Mesothelial cell of epicardium (in vitro differentiated cells): ENCODE measurements at regions not wholly inside any gene's neighbourhood (a gene's known extent, or its start where the extent isn't known, plus 50 kb on each side); places are given as distances from the start of the nearest gene placed in this dataset.

Experiments
- DNase-seq, 2 experiments: peaks; one replicate each; pipeline ENCODE4 v3.0.0; 2021; ENCODE audit warnings: low spot score in 2 of 2; ENCODE audit not compliant: unreplicated experiment in 2 of 2
- H3K27ac Mint-ChIP-seq: 2 replicates; pipeline ENCODE4 v1.8.0; 2021; ENCODE audit warnings: mixed read lengths
- H3K27me3 Mint-ChIP-seq: 2 replicates; pipeline ENCODE4 v1.8.0; 2021; ENCODE audit warnings: low read depth, mixed read lengths
- H3K36me3 Mint-ChIP-seq: 2 replicates; pipeline ENCODE4 v1.8.0; 2021; ENCODE audit warnings: mixed read lengths
- H3K4me1 Mint-ChIP-seq: 2 replicates; pipeline ENCODE4 v1.8.0; 2021; ENCODE audit warnings: mixed read lengths
- H3K4me3 Mint-ChIP-seq: 2 replicates; pipeline ENCODE4 v1.8.0; 2021; ENCODE audit warnings: mild to moderate bottlenecking, moderate library complexity, mixed read lengths
- H3K9me3 Mint-ChIP-seq: 2 replicates; pipeline ENCODE4 v1.8.0; 2021; ENCODE audit warnings: mixed read lengths
- CTCF ChIP-seq: fragments of 200-600 bp; sonication (generic); IDR thresholded peaks from one replicate; pipeline ENCODE4 v1.5.0; 2021; ENCODE audit warnings: antibody characterized with exemption; ENCODE audit not compliant: unreplicated experiment

GRCh38 chr12:124684496-124684895 is 117.1 kb upstream of the NCOR2 start:
- DNase-seq = no peak
- Mint-ChIP-seq H3K9me3 (peaks cover 3% of the 10 kb centered on the region), H3K4me1 (peaks cover 70% of the 10 kb centered on the region), H3K27ac (peak overlapping the region; percentile 97), H3K4me3 (no peak overlapping the region), H3K27me3 (no peaks in the 10 kb centered on the region), H3K36me3 (no peaks in the 10 kb centered on the region)
- TF ChIP-seq CTCF = no peak

DNA sequence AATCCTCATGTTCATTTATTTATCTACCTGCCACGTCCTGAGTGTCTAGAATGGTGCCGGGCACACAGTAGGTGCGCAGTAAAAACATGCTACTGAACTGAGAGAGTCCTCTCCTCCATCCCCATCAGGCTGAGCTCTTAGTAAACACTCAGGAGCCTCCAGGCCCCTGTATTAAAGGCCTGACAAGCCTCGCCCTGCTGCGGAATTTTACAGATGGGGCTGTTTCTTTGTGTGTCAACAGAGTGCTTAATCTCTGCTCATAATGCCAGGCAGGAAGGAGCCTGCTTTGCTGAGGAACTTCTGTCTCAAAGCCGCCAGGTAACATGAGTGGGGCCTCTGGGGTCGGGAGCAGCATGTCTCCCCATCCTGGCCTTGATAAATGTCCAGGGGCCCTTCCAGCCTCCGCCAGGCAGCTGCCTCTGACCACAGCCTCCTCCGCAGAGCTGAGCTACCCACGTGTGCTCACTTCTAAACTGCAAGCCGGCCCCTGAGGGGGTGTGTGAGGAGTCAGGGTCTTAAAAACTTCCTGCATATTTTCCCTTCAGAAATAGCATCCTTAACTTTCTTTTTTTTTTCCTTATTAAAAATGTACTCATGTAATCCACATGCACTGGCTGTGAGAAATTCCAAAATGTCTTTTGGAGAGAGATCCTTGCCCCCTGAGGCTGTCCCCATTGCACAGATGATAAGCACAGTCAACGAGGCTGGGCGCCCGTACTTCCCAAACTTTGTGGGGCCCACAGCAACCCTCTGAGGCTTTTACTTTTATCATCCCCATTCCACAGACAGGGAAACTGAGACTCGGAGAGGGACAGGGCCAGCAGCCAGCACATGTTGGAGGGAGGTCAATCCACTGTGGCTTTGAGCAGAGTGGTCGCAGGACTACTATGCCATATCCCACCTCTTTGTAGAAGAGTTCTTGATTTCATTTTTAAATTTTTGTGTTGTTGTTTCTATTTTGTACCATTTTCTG is 116.0 kb upstream of the NCOR2 start:
- Mint-ChIP-seq H3K27ac (peak overlapping the region; percentile 97), H3K4me1 (peaks cover 72% of the 10 kb centered on the region), H3K9me3 (peaks cover 3% of the 10 kb centered on the region), H3K4me3 (peak overlapping the region; percentile 34), H3K27me3 (no peaks in the 10 kb centered on the region), H3K36me3 (no peaks in the 10 kb centered on the region)
- DNase-seq = peak in 1 of 2 experiments; percentile 51
- TF ChIP-seq CTCF = no peak

DNA sequence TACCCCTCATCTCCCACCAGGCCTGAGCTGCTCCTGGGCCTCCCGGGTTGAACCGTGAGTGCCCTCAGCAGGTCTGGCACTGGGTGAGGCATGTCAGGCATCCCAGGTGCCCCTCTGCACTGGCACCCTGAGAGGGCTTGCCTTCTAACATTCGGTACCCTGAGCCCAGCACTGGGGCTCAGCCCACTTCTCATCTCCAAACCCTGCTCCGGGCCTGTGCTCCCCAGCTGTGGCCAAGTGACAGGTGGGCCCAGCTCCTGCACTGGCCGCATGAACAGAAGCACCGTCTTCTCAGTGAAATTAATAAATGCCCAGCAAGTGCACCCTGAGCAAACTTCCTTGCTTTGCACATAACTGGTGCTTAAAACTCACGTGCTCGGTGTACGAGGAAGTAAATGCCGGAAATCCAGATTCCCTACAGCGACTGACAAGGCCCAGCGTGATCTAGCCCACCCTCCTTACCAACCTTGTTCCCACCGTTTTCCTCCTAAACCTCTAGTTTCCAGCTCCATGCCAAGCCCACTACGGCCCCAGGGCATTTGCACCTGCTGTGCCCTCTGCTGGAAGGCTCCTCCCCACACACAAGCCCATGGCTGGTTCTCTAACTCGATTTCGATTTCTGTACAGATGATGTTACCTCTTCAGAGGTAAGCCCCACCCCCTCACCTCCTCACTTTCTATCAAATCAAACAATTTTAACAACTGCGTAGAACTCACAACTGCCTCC is 115.2 kb upstream of the NCOR2 start:
- Mint-ChIP-seq H3K9me3 (peaks cover 3% of the 10 kb centered on the region), H3K36me3 (no peaks in the 10 kb centered on the region), H3K4me1 (peaks cover 65% of the 10 kb centered on the region), H3K27me3 (no peaks in the 10 kb centered on the region), H3K4me3 (no peak overlapping the region), H3K27ac (peak overlapping the region; percentile 97)
- DNase-seq = no peak
- no peak for TF ChIP-seq CTCF

GRCh38 chr12:124681779-124682391 is 114.5 kb upstream of the NCOR2 start:
- Mint-ChIP-seq H3K27ac (peak overlapping the region; percentile 35), H3K4me1 (peaks cover 59% of the 10 kb centered on the region), H3K4me3 (no peak overlapping the region), H3K36me3 (no peaks in the 10 kb centered on the region), H3K27me3 (no peaks in the 10 kb centered on the region), H3K9me3 (peaks cover under 1% of the 10 kb centered on the region)
- TF ChIP-seq CTCF = no peak
- no peak for DNase-seq

- Mint-ChIP-seq H3K9me3 (no peaks in the 10 kb centered on the region), H3K27me3 (peaks cover 3% of the 10 kb centered on the region), H3K36me3 (no peaks in the 10 kb centered on the region), H3K4me3 (no peak overlapping the region), H3K4me1 (peaks cover 66% of the 10 kb centered on the region), H3K27ac (peak overlapping the region; percentile 9)
- no peak for TF ChIP-seq CTCF
- DNase-seq = no peak
Observed at GRCh38 chr12:124680863-124681778, 113.7 kb upstream of the NCOR2 start.
